CD4-positive, alpha-beta memory T cell (primary cell): ENCODE measurements at regions not wholly inside any gene's neighbourhood (a gene's known extent, or its start where the extent isn't known, plus 50 kb on each side); places are given as distances from the start of the nearest gene placed in this dataset.
"Not testable (repeated sequence)": the region's sequence is repeated elsewhere in the genome, so short reads cannot be mapped to it uniquely, and the experiment has no call there.

ENCODE experiments used
- CTCF ChIA-PET: fragments of 350-600 bp; sonication (Branson Sonifier 250); formaldehyde crosslinking; loops from one replicate; lab custom pipeline; 2021; ENCODE audit warnings: inconsistent platforms; ENCODE audit not compliant: partially characterized antibody; lab: Charles Lee
- POLR2A ChIA-PET: fragments of 350-600 bp; sonication (Branson Sonifier 250); formaldehyde crosslinking; loops from one replicate; lab custom pipeline; 2021; ENCODE audit not compliant: partially characterized antibody; lab: Charles Lee
- DNase-seq, 5 donors: peaks; one replicate each; pipeline versions ENCODE4 v3.0.0 to v3.0.0-alpha.2; 2020 to 2022; ENCODE audit warnings: mixed read lengths in 1 of 5
- H3K27ac ChIP-seq: one replicate; pipeline ENCODE4 v1.7.0; 2013; ENCODE audit warnings: low read depth, low read length
- H3K27me3 ChIP-seq: 2 replicates; pipeline ENCODE4 v1.7.0; 2013; ENCODE audit warnings: mild to moderate bottlenecking, low read length, moderate library complexity; ENCODE audit not compliant: insufficient read depth
- H3K36me3 ChIP-seq: 2 replicates; pipeline ENCODE4 v1.7.0; 2013; ENCODE audit warnings: mild to moderate bottlenecking, low read length, moderate library complexity; ENCODE audit not compliant: insufficient read depth
- H3K4me1 ChIP-seq: 2 replicates; pipeline ENCODE4 v1.7.0; 2013; ENCODE audit warnings: mild to moderate bottlenecking, low read length, moderate library complexity; ENCODE audit not compliant: insufficient read depth
- H3K4me3 ChIP-seq, 2 donors: one replicate each; pipeline ENCODE4 v1.7.0; 2013; ENCODE audit warnings: low read length in 2 of 2, mild to moderate bottlenecking in 1 of 2
- H3K9me3 ChIP-seq, 2 donors: one replicate each; pipeline ENCODE4 v1.7.0; 2013; ENCODE audit warnings: low read length in 2 of 2, control low read depth in 1 of 2; ENCODE audit not compliant: control insufficient read depth in 1 of 2
- H3K27ac Mint-ChIP-seq, 7 donors: one replicate each; pipeline ENCODE4 v1.8.0; 2020 to 2021; ENCODE audit warnings: mixed read lengths in 7 of 7, mild to moderate bottlenecking in 6 of 7, inconsistent platforms in 3 of 7, moderate library complexity in 3 of 7
- H3K27me3 Mint-ChIP-seq, 2 donors: one replicate each; pipeline ENCODE4 v1.8.0; 2020 to 2021; ENCODE audit warnings: mixed read lengths in 2 of 2
- H3K36me3 Mint-ChIP-seq, 2 donors: one replicate each; pipeline ENCODE4 v1.8.0; 2020 to 2021; ENCODE audit warnings: mixed read lengths in 2 of 2, inconsistent platforms in 1 of 2, mild to moderate bottlenecking in 1 of 2
- H3K4me1 Mint-ChIP-seq, 4 donors: one replicate each; pipeline ENCODE4 v1.8.0; 2020 to 2021; ENCODE audit warnings: mixed read lengths in 4 of 4, mild to moderate bottlenecking in 1 of 4
- H3K4me3 Mint-ChIP-seq, 8 donors: one replicate each; pipeline ENCODE4 v1.8.0; 2020 to 2021; ENCODE audit warnings: mixed read lengths in 8 of 8, mild to moderate bottlenecking in 7 of 8, moderate library complexity in 6 of 8, inconsistent platforms in 3 of 8
- H3K9me3 Mint-ChIP-seq, 8 donors: one replicate each; pipeline ENCODE4 v1.8.0; 2020 to 2021; ENCODE audit warnings: mixed read lengths in 8 of 8, mild to moderate bottlenecking in 5 of 8, inconsistent platforms in 3 of 8, moderate library complexity in 1 of 8
- intact Hi-C: fragments of 100-400 bp; cut with micrococcal nuclease; formaldehyde crosslinking; loops from one replicate; pipeline ENCODE4 v1.15.1; 2023

DNA sequence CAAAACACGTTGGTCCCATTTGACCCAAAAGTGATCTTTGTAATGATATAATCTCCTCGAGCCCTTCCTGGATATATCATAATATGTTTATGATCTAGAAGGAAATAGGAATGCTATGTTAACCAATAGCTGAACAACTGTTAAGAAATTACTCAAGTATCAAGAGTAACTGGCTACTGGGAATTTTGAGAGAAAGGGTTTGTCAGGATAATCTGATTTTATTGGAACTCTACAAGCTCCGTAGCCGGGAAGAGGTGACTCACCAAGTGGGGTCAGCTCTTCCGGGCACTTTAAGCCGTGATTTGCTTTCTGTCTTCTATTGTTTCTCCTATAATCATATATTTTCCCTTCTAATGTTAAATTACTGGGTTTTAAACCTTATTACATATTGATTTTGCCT lies 250.5 kb upstream of the POGK start:
- H3K36me3 ChIP-seq: no peaks in the 10 kb centered on the region
- peak overlapping the region in 1 of 8 donors; percentile 28 for H3K4me3 Mint-ChIP-seq
- H3K4me1 Mint-ChIP-seq: peaks cover 0 to 2% (median 0%) of the 10 kb centered on the region in 4 donors
- no peaks in the 10 kb centered on the region for H3K36me3 Mint-ChIP-seq
- intact Hi-C loops: no loop called here
- H3K4me1 ChIP-seq: no peaks in the 10 kb centered on the region
- H3K27ac ChIP-seq: no peak overlapping the region
- no peaks in the 10 kb centered on the region for H3K9me3 ChIP-seq
- no peak overlapping the region for H3K4me3 ChIP-seq
- no peaks in the 10 kb centered on the region for H3K9me3 Mint-ChIP-seq
- H3K27me3 Mint-ChIP-seq: peaks cover 5 to 12% of the 10 kb centered on the region in 2 donors
- no peak overlapping the region for H3K27ac Mint-ChIP-seq
- CTCF ChIA-PET: no interaction called here
- no peaks in the 10 kb centered on the region for H3K27me3 ChIP-seq
- DNase-seq: no peak
- POLR2A ChIA-PET: no interaction called here

DNA sequence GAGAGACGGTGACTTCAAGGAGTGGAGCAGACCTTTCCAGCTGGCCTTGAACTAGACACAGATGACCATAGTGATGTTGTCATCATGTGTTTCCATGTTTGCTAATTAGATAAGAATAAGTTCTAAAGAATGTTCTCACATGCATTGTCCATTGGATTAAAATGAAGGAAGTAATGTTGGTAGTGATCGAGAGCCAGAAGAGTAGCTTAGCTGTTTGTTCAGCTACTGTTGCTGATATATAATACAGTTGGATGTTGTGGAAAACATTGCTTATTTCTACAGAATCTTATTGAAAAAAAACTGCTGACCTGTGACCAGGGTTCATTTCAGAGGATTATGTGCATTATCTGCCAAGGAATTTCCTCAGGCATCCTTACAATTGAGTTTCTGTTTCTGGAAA lies 249.1 kb upstream of the POGK start:
- no peaks in the 10 kb centered on the region for H3K4me1 ChIP-seq
- Mint-ChIP-seq H3K4me3 (no peak overlapping the region), H3K27me3 (peaks cover 7 to 16% of the 10 kb centered on the region in 2 donors), H3K27ac (no peak overlapping the region), H3K36me3 (no peaks in the 10 kb centered on the region), H3K4me1 (peaks cover 0 to 2% (median 0%) of the 10 kb centered on the region in 4 donors), H3K9me3 (no peaks in the 10 kb centered on the region)
- no peak for DNase-seq
- POLR2A ChIA-PET: no interaction called here
- no peak overlapping the region for H3K27ac ChIP-seq
- no peaks in the 10 kb centered on the region for H3K36me3 ChIP-seq
- H3K4me3 ChIP-seq: no peak overlapping the region
- no peaks in the 10 kb centered on the region for H3K9me3 ChIP-seq
- CTCF ChIA-PET: interaction anchor here (0.6 to 1.0 kb wide), 2 partner anchors 9 to 1307 kb away, joined by 3 read pairs; no protein-coding TSS in a partner anchor
- intact Hi-C loops: no loop called here
- no peaks in the 10 kb centered on the region for H3K27me3 ChIP-seq

DNA sequence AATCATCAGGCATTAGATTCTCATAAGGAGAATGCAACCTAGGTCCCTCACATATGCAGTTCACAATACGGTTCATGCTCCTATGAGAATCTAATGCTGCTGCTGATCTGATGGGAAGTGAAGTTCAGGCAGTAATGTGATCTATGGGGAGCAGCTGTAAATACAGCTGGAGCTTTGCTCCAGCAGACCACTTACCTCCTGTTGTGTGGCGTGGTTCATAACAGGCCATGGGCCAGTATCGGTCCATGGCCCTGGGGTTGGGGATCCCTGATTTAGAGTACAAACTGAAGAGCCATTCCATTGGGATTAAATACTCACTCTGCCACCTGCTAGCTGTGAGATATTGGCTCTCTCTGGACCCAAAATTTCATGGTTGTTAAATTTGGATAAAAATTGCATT lies 244.6 kb upstream of the POGK start:
- no peak overlapping the region for H3K4me3 Mint-ChIP-seq
- no peaks in the 10 kb centered on the region for H3K36me3 Mint-ChIP-seq
- no peaks in the 10 kb centered on the region for H3K4me1 ChIP-seq
- H3K9me3 Mint-ChIP-seq: no peaks in the 10 kb centered on the region
- no peaks in the 10 kb centered on the region for H3K27me3 ChIP-seq
- H3K4me1 Mint-ChIP-seq: peaks cover 0 to 2% (median 0%) of the 10 kb centered on the region in 4 donors
- DNase-seq: no peak
- ChIA-PET POLR2A (no interaction called here), CTCF (no interaction called here)
- no peak overlapping the region for H3K27ac Mint-ChIP-seq
- intact Hi-C loops: no loop called here
- H3K27ac ChIP-seq: no peak overlapping the region
- H3K4me3 ChIP-seq: no peak overlapping the region
- peaks cover 7 to 14% of the 10 kb centered on the region in 2 donors for H3K27me3 Mint-ChIP-seq
- no peaks in the 10 kb centered on the region for H3K9me3 ChIP-seq
- no peaks in the 10 kb centered on the region for H3K36me3 ChIP-seq

DNA sequence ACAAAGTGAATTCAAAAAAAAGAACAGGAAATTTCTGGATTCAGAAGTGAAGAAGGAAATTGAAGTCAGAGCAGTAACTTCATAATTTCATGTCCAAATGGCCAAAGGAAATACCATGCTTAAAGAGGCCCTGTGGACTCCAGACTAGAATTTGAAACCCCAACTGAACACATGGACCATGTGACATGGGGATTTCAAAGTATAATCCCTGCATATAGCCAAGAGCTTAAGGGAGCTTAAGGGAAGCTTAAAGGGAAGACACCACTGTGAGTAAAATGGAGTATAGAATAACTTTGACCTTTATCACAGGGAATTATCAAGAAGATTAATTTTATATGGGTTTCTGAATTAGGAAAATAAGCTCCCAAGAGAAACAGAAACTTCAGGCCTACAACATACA lies 241.8 kb upstream of the POGK start:
- Mint-ChIP-seq H3K36me3 (no peaks in the 10 kb centered on the region), H3K9me3 (no peaks in the 10 kb centered on the region), H3K4me1 (peaks cover 0 to 2% (median 0%) of the 10 kb centered on the region in 4 donors), H3K27me3 (peaks cover 6 to 13% of the 10 kb centered on the region in 2 donors), H3K4me3 (no peak overlapping the region), H3K27ac (no peak overlapping the region)
- H3K27ac ChIP-seq: no peak overlapping the region
- H3K36me3 ChIP-seq: no peaks in the 10 kb centered on the region
- H3K27me3 ChIP-seq: no peaks in the 10 kb centered on the region
- ChIA-PET CTCF (no interaction called here), POLR2A (no interaction called here)
- intact Hi-C loops: no loop called here
- H3K4me1 ChIP-seq: no peaks in the 10 kb centered on the region
- no peak for DNase-seq
- H3K4me3 ChIP-seq: no peak overlapping the region
- H3K9me3 ChIP-seq: no peaks in the 10 kb centered on the region

DNA sequence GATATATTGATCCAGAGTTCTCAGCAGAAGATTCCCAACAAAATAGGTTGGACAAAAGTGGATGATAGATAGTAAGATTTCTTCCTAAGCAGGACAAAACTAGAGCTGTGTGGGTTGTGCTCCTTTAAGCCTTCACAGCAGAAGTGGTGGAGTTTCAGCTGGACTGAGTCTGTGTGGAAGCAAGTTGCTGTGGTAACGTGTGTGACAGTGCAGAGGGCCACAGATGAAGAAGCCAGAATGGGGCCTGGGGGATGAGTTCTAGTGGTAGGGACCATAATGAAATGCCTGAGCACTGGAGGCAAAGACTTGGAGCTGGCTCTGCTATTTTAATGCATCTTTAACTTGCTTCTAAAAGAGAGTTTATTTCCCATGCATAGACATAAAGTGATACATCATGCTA lies 238.7 kb upstream of the POGK start:
- POLR2A ChIA-PET: no interaction called here
- CTCF ChIA-PET: interaction anchor here (0.9 kb wide), 1 partner anchor 121 kb away, joined by 3 read pairs; no protein-coding TSS in a partner anchor

DNA sequence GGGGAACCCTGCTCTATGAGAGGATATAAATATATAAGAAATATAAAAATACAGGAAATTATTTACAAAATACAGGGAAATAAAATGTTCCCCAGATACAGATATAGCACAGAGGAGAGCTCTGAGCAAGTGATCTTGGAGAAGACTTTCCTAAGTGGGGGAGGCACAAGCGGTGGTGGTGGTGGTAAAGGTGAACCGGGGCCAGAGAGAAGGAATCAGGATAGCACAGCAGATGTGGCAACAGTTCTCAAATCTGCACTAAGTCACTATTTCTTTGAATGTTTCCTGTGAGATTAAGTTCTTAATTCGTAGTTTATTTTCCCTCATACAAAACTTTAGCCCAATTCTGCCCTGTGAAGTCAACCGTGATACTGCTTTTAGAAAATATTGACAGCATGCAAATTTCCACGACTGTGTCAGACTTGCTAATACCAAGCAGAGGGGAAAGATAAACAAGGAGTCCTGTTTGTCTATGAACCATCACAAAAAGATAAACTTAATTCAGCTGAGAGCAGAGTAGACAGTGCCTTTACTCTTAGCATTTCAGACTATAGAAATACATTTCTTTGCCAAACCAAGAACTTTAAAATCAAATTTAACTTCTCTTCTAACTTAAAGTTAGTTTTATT lies 237.5 kb upstream of the POGK start:
- POLR2A ChIA-PET: no interaction called here

More for the DNA sequence above, 238.7 kb upstream of the POGK start:
- Histone ChIP-seq H3K4me1 (no peaks in the 10 kb centered on the region), H3K4me3 (no peak overlapping the region), H3K27me3 (no peaks in the 10 kb centered on the region), H3K9me3 (no peaks in the 10 kb centered on the region), H3K36me3 (no peaks in the 10 kb centered on the region), H3K27ac (no peak overlapping the region)
- intact Hi-C loops: no loop called here
- DNase-seq: no peak
- no peaks in the 10 kb centered on the region for H3K4me1 Mint-ChIP-seq
- H3K9me3 Mint-ChIP-seq: no peaks in the 10 kb centered on the region
- no peaks in the 10 kb centered on the region for H3K36me3 Mint-ChIP-seq
- H3K4me3 Mint-ChIP-seq: no peak overlapping the region
- peaks cover 2 to 4% of the 10 kb centered on the region in 2 donors for H3K27me3 Mint-ChIP-seq
- H3K27ac Mint-ChIP-seq: no peak overlapping the region

DNA sequence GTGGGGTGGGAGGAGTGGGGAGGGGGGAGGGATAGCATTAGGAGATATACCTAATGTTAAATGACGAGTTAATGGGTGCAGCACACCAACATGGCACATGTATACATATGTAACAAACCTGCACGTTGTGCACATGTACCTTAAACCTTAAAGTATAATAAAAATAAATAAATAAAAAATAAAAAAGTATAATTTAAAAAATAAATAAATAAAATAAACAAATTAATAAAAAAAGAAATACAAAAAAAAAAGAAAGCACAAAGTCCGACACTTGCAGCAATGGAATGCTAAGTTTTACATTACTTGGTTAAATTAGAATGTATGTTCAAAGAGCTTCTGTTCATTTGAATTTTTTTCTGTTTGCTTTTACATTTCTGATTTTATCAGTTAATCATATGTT lies 236.5 kb upstream of the POGK start:
- H3K4me3 ChIP-seq, POLR2A ChIA-PET, H3K27me3 Mint-ChIP-seq, H3K9me3 Mint-ChIP-seq, DNase-seq, H3K36me3 Mint-ChIP-seq, H3K36me3 ChIP-seq, H3K27ac ChIP-seq, H3K4me3 Mint-ChIP-seq, H3K4me1 ChIP-seq, intact Hi-C loops, H3K27ac Mint-ChIP-seq, H3K4me1 Mint-ChIP-seq, H3K27me3 ChIP-seq, H3K9me3 ChIP-seq: not testable (repeated sequence)
- CTCF ChIA-PET: interaction anchor here (0.6 kb wide), 1 partner anchor 675 kb away, joined by 3 read pairs; no protein-coding TSS in a partner anchor

More for the DNA sequence above, 237.5 kb upstream of the POGK start:
- no peak for DNase-seq
- CTCF ChIA-PET: no interaction called here
- Mint-ChIP-seq H3K4me3 (no peak overlapping the region), H3K36me3 (no peaks in the 10 kb centered on the region), H3K4me1 (no peaks in the 10 kb centered on the region), H3K27ac (no peak overlapping the region), H3K9me3 (no peaks in the 10 kb centered on the region), H3K27me3 (peaks cover 2 to 4% of the 10 kb centered on the region in 2 donors)
- no peaks in the 10 kb centered on the region for H3K36me3 ChIP-seq
- H3K4me1 ChIP-seq: no peaks in the 10 kb centered on the region
- no peak overlapping the region for H3K4me3 ChIP-seq
- no peak overlapping the region for H3K27ac ChIP-seq
- no peaks in the 10 kb centered on the region for H3K9me3 ChIP-seq
- no peaks in the 10 kb centered on the region for H3K27me3 ChIP-seq
- intact Hi-C loops: no loop called here
